GM12891 (cell line): ENCODE measurements at regions not wholly inside any gene's neighbourhood (a gene's known extent, or its start where the extent isn't known, plus 50 kb on each side); places are given as distances from the start of the nearest gene placed in this dataset.
"Not testable (repeated sequence)": the region's sequence is repeated elsewhere in the genome, so short reads cannot be mapped to it uniquely, and the experiment has no call there.

ENCODE experiments used
- DNase-seq: peaks from one replicate; pipeline ENCODE4 v3.0.0; 2011; ENCODE audit warnings: low spot score; ENCODE audit not compliant: insufficient read length
- FAIRE-seq: peaks from 2 replicates; lab custom pipeline; 2011; peaks lifted over from hg19 to GRCh38; lab: Jason Lieb, UNC
- PAX5 ChIP-seq: IDR thresholded peaks from 2 replicates; pipeline ENCODE4 v1.6.1; 2011; ENCODE audit warnings: low read length, moderate library complexity, mild to moderate bottlenecking; ENCODE audit not compliant: insufficient read depth, severe bottlenecking
- POLR2A ChIP-seq: IDR thresholded peaks from 2 replicates; pipeline ENCODE4 v1.6.1; 2011; ENCODE audit warnings: low read depth, low read length, control low read depth
- POLR2AphosphoS5 ChIP-seq: IDR thresholded peaks from 2 replicates; pipeline ENCODE4 v1.6.1; 2011; ENCODE audit warnings: low read depth, low read length, control low read depth
- POU2F2 ChIP-seq: IDR thresholded peaks from 2 replicates; pipeline ENCODE4 v1.6.1; 2011; ENCODE audit warnings: low read depth, mild to moderate bottlenecking, control low read depth, low read length, moderate library complexity
- SPI1 ChIP-seq: IDR thresholded peaks from 2 replicates; pipeline ENCODE4 v1.6.1; 2011; ENCODE audit warnings: low read depth, low read length, control low read depth
- TAF1 ChIP-seq: IDR thresholded peaks from 2 replicates; pipeline ENCODE4 v1.6.1; 2011; ENCODE audit warnings: low read depth, low read length, control low read depth

GRCh38 chr1:157233131-157233530 is 94.9 kb upstream of the ETV3 start:
- TF ChIP-seq POU2F2 (no peak), PAX5 (no peak), SPI1 (no peak), POLR2AphosphoS5 (no peak), TAF1 (no peak), POLR2A (no peak)
- FAIRE-seq (no peak), DNase-seq (no peak)

GRCh38 chr1:157231846-157232525 is 93.8 kb upstream of the ETV3 start:
- FAIRE-seq = no peak
- DNase-seq = no peak
- no peak for TF ChIP-seq POLR2A
- TF ChIP-seq PAX5 = no peak
- no peak for TF ChIP-seq POLR2AphosphoS5
- no peak for TF ChIP-seq SPI1

GRCh38 chr1:157230500-157230899 is 92.3 kb upstream of the ETV3 start:
- TF ChIP-seq TAF1 (no peak), POU2F2 (no peak), POLR2AphosphoS5 (no peak), PAX5 (no peak), SPI1 (no peak), POLR2A (no peak)
- no peak for FAIRE-seq
- no peak for DNase-seq

GRCh38 chr1:157227700-157228099 is 89.5 kb upstream of the ETV3 start:
- TF ChIP-seq POLR2A (no peak), POU2F2 (no peak), POLR2AphosphoS5 (no peak), TAF1 (no peak), SPI1 (no peak), PAX5 (no peak)
- FAIRE-seq (no peak), DNase-seq (no peak)

- DNase-seq (no peak), FAIRE-seq (no peak)
- TF ChIP-seq POLR2A (no peak), POU2F2 (no peak), PAX5 (no peak), SPI1 (no peak), TAF1 (no peak), POLR2AphosphoS5 (no peak)
These were observed 88.5 kb upstream of the ETV3 start for GRCh38 chr1:157226739-157227138.

- TF ChIP-seq TAF1 (no peak), SPI1 (no peak), POLR2AphosphoS5 (no peak), POU2F2 (no peak), PAX5 (no peak)
- DNase-seq (no peak), FAIRE-seq (no peak)
These were observed 81.4 kb upstream of the ETV3 start for GRCh38 chr1:157219600-157219999.

- FAIRE-seq = no peak
- no peak for DNase-seq
- TF ChIP-seq TAF1 (no peak), PAX5 (no peak), POU2F2 (no peak), POLR2A (no peak), SPI1 (no peak), POLR2AphosphoS5 (no peak)
These were observed 81.0 kb upstream of the ETV3 start for GRCh38 chr1:157219182-157219581.

GRCh38 chr1:157218671-157219070 is 80.5 kb upstream of the ETV3 start:
- DNase-seq = no peak
- FAIRE-seq = no peak
- TF ChIP-seq POU2F2 (no peak), PAX5 (no peak), POLR2AphosphoS5 (no peak), TAF1 (no peak), SPI1 (no peak), POLR2A (no peak)

- no peak for FAIRE-seq
- no peak for DNase-seq
- TF ChIP-seq SPI1 (no peak), PAX5 (no peak), POU2F2 (no peak), TAF1 (no peak), POLR2A (no peak), POLR2AphosphoS5 (no peak)
These were observed 79.3 kb upstream of the ETV3 start for GRCh38 chr1:157217486-157217885.

- no peak for DNase-seq
- TF ChIP-seq POLR2AphosphoS5 (no peak), POU2F2 (no peak), SPI1 (no peak), POLR2A (no peak), TAF1 (no peak), PAX5 (no peak)
- no peak for FAIRE-seq
These were observed 75.6 kb upstream of the ETV3 start for GRCh38 chr1:157213836-157214235.

- TF ChIP-seq POLR2A = no peak
- no peak for FAIRE-seq
These were observed 71.3 kb upstream of the ETV3 start for GRCh38 chr1:157209514-157209913.

GRCh38 chr1:157205982-157206381 is 67.8 kb upstream of the ETV3 start:
- not testable (repeated sequence) for DNase-seq, FAIRE-seq

More at GRCh38 chr1:157209514-157209913, 71.3 kb upstream of the ETV3 start:
- no peak for DNase-seq
